Activated CD4-positive, CD25-positive, alpha-beta regulatory T cell (primary cell): ENCODE measurements at regions not wholly inside any gene's neighbourhood (a gene's known extent, or its start where the extent isn't known, plus 50 kb on each side); places are given as distances from the start of the nearest gene placed in this dataset.

Experiments used
- DNase-seq, 4 experiments: peaks; one replicate each; lab custom pipeline; 2025; lab: John Stamatoyannopoulos, UW

DNA sequence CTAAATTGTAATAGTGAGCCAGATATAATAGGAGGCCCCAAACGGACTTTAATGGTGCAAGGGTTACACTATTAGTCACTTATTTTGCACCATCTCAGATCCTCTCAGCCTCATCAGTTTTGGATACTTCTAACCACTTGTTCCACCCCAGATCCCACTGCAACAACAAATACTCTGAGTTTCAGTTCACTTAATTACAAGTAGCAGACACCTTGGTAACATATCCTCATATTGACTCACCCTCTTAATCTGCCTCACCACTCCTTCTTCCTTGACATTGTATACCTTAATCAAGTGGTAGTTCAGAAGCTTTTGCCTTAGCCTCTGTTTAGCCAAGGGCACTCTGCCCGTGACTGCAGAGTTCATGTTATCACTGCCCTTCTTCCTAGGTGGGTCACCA lies 256.1 kb upstream of the UBASH3B start:
- no peak for DNase-seq

- DNase-seq = no peak
Measured at GRCh38 chr11:122398851-122399250, 256.7 kb upstream of the UBASH3B start.

GRCh38 chr11:122398167-122398566 lies 257.4 kb upstream of the UBASH3B start:
- no peak for DNase-seq

DNA sequence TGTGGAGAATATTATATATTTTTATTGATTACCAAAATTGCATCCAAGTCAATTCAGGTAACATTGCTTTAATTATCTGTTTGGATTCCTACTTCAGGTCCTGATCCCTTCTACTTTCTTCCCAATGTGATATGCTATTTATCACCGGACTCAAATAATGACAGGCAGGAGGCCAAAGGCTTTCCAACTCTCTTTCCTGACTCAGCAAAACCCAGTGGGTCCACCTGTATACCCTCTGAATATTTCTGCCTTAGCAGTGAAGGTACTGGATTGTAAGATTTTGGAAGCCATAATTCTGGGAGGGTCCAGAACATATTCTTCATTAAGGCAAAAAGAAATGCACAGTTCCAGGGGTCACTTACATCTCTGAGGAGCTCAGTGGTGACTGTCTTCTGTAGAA lies 260.2 kb upstream of the UBASH3B start:
- DNase-seq = no peak

- DNase-seq = no peak
Measured at GRCh38 chr11:122394313-122394712, 261.2 kb upstream of the UBASH3B start.

- no peak for DNase-seq
Measured at GRCh38 chr11:122393209-122393860, 262.2 kb upstream of the UBASH3B start.

- DNase-seq = no peak
Measured at GRCh38 chr11:122392508-122392907, 263.0 kb upstream of the UBASH3B start.

- no peak for DNase-seq
Measured at GRCh38 chr11:122391049-122391448, 264.5 kb upstream of the UBASH3B start.

- no peak for DNase-seq
Measured at GRCh38 chr11:122383186-122383585, 267.2 kb upstream of the BLID start.

DNA sequence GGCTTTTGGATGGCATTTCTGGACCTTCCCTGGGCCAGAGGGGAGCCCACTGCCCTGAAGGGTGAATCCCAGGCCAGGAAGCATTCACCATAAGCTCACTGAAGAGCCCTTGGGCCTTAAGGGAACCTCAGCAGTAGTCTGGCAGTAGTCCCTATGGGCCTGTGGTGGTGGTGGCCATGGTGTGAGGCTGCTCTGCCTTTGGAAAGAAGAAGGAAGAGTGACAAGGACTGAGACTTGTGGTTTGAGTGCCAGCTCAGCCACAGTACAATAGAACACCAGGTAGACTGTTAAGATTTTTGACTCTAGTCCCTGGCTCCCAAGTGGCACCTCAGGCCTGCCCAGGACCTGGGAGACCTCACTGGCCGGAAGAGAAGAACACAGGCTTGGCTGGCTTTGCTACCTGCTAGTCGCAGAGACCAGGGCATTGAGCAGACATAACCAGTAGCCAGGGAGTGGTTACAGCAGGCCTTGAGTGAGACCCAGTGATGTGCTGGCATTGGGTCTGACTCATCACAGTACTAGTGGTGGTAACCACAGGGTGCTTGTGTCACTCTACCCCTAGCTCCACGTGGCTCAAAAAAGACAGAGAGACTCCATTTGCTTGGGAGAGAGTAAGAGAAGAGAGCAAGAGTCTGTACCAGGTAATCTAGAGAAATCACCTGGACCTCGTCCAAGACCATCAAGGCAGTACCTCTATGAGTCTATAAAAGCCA lies 259.8 kb upstream of the BLID start:
- no peak for DNase-seq

- DNase-seq = no peak
Measured at GRCh38 chr11:122368796-122369195, 252.8 kb upstream of the BLID start.

DNA sequence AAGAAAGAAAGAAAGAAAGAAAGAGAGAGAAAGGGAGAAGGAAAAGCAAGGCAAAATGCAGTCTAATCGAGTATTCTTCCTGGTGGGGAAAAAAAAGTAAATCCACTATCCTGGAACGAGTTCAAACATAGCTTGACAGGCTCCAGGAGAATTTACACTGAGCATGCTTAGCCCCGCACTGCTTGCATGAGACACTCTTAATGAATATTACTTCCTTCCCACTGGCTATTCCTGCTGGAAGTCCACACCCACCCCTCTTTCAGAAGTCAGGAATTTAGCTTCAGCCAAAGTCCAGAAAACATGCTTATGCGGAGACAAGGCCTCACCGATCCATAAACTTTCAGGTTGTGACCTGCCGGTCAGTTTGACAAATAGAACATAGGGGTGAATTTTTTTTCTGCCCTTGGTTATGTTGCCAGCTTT lies 251.8 kb upstream of the BLID start:
- DNase-seq = no peak

GRCh38 chr11:122365610-122366360 lies 249.8 kb upstream of the BLID start:
- no peak for DNase-seq

DNA sequence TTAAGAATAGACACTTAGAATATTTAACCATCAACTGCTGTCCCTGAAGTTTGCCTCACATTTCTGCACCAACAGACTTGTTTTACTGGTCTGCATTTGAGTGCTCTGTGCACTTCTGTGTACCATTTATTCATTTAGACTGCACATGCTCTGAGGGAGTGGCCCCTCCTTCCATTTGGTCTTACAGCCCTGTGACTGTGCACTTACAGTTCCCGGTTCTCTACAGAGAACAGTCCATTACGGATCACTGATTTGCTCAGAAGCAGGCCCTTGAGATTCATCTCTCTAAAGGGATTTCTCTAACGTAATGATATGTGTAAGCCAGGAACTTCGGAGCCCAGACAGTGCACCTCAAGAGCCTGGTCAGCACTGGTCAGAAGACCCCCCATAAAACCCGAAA lies 247.3 kb upstream of the BLID start:
- DNase-seq = no peak

DNA sequence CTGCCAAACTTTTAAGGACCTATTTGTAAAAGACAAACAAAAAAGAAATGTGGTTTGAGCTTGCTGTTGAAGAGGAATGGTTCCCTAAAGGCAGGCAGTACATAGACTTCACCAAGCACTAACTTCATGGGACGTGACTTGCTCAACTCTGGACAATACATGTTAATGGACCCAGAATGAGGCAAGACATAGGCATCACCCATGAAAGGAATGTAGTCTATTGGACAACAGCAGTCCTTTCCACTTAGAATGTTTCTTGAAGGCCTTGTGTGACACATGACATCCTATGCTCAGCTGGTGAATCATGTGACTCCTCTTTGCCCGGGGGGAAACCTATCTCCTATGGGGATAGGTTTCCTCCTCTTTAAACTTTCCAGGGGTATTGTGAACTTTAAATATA lies 246.4 kb upstream of the BLID start:
- DNase-seq = no peak

DNA sequence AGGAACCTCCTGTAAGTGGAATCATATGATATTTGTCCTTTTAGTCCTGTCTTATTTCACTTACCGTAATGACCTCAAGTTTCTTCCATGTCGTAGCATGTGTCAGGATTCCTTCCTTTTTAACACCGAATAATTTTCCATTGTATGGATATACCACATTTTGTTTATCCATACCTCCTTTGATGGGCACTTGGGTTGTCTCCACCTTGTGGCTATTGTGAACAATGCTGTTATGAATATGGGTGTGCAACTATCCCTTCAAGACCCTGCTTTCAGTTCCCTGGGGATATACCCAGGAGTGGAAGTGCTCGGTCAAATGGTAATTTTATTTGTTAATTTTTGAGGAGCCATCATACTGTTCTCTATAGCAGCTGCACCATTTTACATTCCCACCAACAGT lies 244.9 kb upstream of the BLID start:
- no peak for DNase-seq

- no peak for DNase-seq
Measured at GRCh38 chr11:122359081-122359571, 243.1 kb upstream of the BLID start.

DNA sequence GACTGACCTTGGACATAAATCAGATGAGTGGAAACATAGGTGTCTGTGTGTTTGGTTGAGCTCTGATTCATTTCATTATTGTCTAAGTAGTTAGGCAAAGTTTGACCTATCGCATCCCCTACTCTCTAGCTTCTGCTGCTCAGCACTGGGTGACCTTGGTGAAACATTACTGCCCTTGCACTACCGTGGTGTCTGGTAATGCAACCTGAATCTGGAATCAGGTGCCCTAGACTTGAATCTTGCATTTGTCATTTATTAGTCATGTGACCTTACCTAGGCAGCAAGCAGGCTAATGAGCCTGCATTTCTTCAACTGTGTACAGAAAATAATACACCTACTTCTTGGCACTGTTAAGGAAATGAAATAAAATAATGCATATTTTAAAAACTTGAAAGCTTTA lies 242.3 kb upstream of the BLID start:
- DNase-seq = no peak

DNA sequence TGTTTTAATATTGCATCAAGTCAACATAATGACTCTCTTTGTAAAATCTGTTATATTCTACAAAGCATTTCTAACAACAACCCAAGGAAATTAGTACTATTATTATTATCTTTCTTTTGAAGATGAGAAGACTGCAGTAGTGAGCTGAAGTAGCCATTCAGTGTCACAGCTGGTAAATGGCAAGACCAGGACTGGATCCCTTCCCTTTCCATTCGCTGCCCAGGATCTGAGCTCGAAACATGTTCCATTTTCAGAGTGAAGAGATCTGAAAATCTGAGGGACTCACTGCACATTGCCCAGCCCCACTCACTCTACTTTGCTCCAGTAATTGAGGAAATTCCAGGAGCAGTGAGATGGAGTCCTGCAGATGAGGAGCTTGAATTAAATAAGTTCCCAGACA lies 240.0 kb upstream of the BLID start:
- DNase-seq = no peak

GRCh38 chr11:122354025-122354697 lies 238.1 kb upstream of the BLID start:
- DNase-seq = no peak

GRCh38 chr11:122353561-122353960 lies 237.5 kb upstream of the BLID start:
- no peak for DNase-seq

DNA sequence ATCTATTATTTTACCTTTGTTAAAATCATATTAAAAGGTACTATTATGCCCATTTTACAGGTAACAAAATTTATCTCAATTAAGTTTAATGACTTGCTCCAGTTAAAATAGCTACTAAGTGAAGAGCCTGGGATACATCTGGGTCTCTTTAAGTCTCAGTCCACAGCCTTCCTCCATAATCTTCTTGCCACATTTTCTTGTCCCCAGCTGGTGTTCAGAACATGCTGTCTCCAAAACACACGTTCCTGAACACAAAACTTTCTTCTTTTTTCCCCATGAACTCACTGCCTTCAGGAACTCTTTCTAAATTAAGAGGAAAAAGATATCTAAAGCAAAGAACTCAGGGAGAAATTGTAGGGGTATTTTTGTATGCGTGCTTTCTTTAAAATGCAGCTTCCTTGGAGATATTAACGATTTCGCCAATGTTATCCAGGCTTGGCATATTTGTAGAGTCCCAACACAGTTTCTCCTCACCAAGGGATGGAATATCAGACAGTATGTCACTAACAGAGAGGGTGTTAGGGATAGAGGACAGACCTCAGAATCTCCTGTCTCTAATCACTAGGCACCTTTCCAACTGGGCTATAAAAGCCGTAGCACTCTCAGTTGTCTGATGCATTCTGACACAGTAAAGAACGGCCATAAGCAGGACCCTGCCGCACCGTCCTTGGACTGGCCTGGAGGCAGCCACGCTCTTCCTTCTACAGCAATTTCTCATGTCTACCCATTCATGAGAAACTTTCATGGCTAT lies 232.8 kb upstream of the BLID start:
- DNase-seq = no peak
